Esophagus (tissue), 2 donors: ENCODE measurements at regions not wholly inside any gene's neighbourhood (a gene's known extent, or its start where the extent isn't known, plus 50 kb on each side); places are given as distances from the start of the nearest gene placed in this dataset.
"Not testable (repeated sequence)": the region's sequence is repeated elsewhere in the genome, so short reads cannot be mapped to it uniquely, and the experiment has no call there.

Source experiments
- H3K27ac ChIP-seq, 2 donors: one replicate each; pipeline ENCODE4 v1.5.1; 2013; ENCODE audit warnings: low read depth in 2 of 2, mild to moderate bottlenecking in 2 of 2, inconsistent platforms in 1 of 2, low read length in 1 of 2, moderate library complexity in 1 of 2
- H3K27me3 ChIP-seq, 2 donors: one replicate each; pipeline ENCODE4 v1.6.1; 2013; ENCODE audit warnings: low read length in 2 of 2, control low read depth in 1 of 2, mild to moderate bottlenecking in 1 of 2; ENCODE audit not compliant: insufficient read depth in 2 of 2, control insufficient read depth in 1 of 2
- H3K36me3 ChIP-seq, 2 donors: one replicate each; pipeline ENCODE4 v1.6.1; 2013; ENCODE audit warnings: low read length in 1 of 2; ENCODE audit not compliant: control insufficient read depth in 2 of 2, insufficient read depth in 2 of 2
- H3K4me1 ChIP-seq, 2 donors: one replicate each; pipeline ENCODE4 v1.6.1; 2013; ENCODE audit warnings: low read length in 1 of 2; ENCODE audit not compliant: control insufficient read depth in 2 of 2, insufficient read depth in 2 of 2
- H3K4me3 ChIP-seq, 2 donors: one replicate each; pipeline ENCODE4 v1.5.1; 2013; ENCODE audit warnings: low read length in 2 of 2, mild to moderate bottlenecking in 2 of 2, low read depth in 1 of 2, moderate library complexity in 1 of 2
- H3K9me3 ChIP-seq, 2 donors: one replicate each; pipeline ENCODE4 v1.6.1; 2013; ENCODE audit warnings: mild to moderate bottlenecking in 2 of 2, low read depth in 1 of 2, low read length in 1 of 2, moderate library complexity in 1 of 2; ENCODE audit not compliant: control insufficient read depth in 2 of 2, insufficient read depth in 1 of 2
- WGBS, 2 donors: extraction: QIAGEN DNeasy Blood & Tissue Kit; methylation state at CpG; one replicate each; pipeline ENCODE4 v1.1.7; 2013; 5-methylcytosine and 5-hydroxymethylcytosine counted together
- donor health status: healthy with polysubstance abuse.
- donor health status: Bipolar disorder and iron deficiency.

- 11 to 16% methylated on average over 35 to 36 of the region's 36 CpGs for WGBS, 2 donors
- H3K27ac ChIP-seq: no peak overlapping the region
- H3K4me3 ChIP-seq: peak overlapping the region; percentile 8 to 34
- H3K27me3 ChIP-seq: no peaks in the 10 kb centered on the region
- no peaks in the 10 kb centered on the region for H3K36me3 ChIP-seq
- no peaks in the 10 kb centered on the region for H3K4me1 ChIP-seq
- no peaks in the 10 kb centered on the region for H3K9me3 ChIP-seq
Measured at GRCh38 chr15:96053031-96053780, 277.3 kb upstream of the NR2F2 start.

GRCh38 chr15:96053781-96054428 is 276.6 kb upstream of the NR2F2 start:
- H3K4me1 ChIP-seq: no peaks in the 10 kb centered on the region
- no peaks in the 10 kb centered on the region for H3K9me3 ChIP-seq
- H3K4me3 ChIP-seq: peak overlapping the region in 1 of 2 donors; percentile 34
- H3K27me3 ChIP-seq: no peaks in the 10 kb centered on the region
- 45 to 52% methylated on average over 14 of the region's 14 CpGs for WGBS, 2 donors
- no peaks in the 10 kb centered on the region for H3K36me3 ChIP-seq
- no peak overlapping the region for H3K27ac ChIP-seq

GRCh38 chr15:96054621-96055020 is 275.9 kb upstream of the NR2F2 start:
- Histone ChIP-seq H3K27ac (no peak overlapping the region), H3K36me3 (no peaks in the 10 kb centered on the region), H3K27me3 (no peaks in the 10 kb centered on the region), H3K9me3 (no peaks in the 10 kb centered on the region), H3K4me3 (no peak overlapping the region), H3K4me1 (no peaks in the 10 kb centered on the region)
- 52 to 61% methylated on average over 6 of the region's 6 CpGs for WGBS, 2 donors

- 76 to 79% methylated on average over 8 of the region's 8 CpGs for WGBS, 2 donors
- no peaks in the 10 kb centered on the region for H3K36me3 ChIP-seq
- no peaks in the 10 kb centered on the region for H3K4me1 ChIP-seq
Measured at GRCh38 chr15:96058103-96058851, 272.2 kb upstream of the NR2F2 start.

GRCh38 chr15:96058852-96059103 is 271.7 kb upstream of the NR2F2 start:
- H3K4me1 ChIP-seq, H3K4me3 ChIP-seq, H3K36me3 ChIP-seq, H3K27me3 ChIP-seq, H3K9me3 ChIP-seq, H3K27ac ChIP-seq: not testable (repeated sequence)
- 71 to 94% methylated on average over 1 of the region's 1 CpG for whole genome bisulfite sequencing, 2 donors

More at GRCh38 chr15:96058103-96058851, 272.2 kb upstream of the NR2F2 start:
- no peak overlapping the region for H3K27ac ChIP-seq
- H3K9me3 ChIP-seq: no peaks in the 10 kb centered on the region
- H3K27me3 ChIP-seq: no peaks in the 10 kb centered on the region
- H3K4me3 ChIP-seq: no peak overlapping the region

- H3K27me3 ChIP-seq, H3K36me3 ChIP-seq, H3K9me3 ChIP-seq, H3K27ac ChIP-seq, H3K4me1 ChIP-seq, H3K4me3 ChIP-seq: not testable (repeated sequence)
- 85 to 92% methylated on average over 5 of the region's 5 CpGs for WGBS, 2 donors
Measured at GRCh38 chr15:96060591-96060990, 269.9 kb upstream of the NR2F2 start.

- 75 to 85% methylated on average over 3 of the region's 3 CpGs for WGBS, 2 donors
- H3K9me3 ChIP-seq: no peaks in the 10 kb centered on the region
Measured at GRCh38 chr15:96064351-96064756, 266.1 kb upstream of the NR2F2 start.

GRCh38 chr15:96066126-96066525 is 264.4 kb upstream of the NR2F2 start:
- H3K4me1 ChIP-seq: no peaks in the 10 kb centered on the region
- H3K9me3 ChIP-seq: no peaks in the 10 kb centered on the region
- H3K36me3 ChIP-seq: no peaks in the 10 kb centered on the region
- 83 to 84% methylated on average over 4 of the region's 4 CpGs for WGBS, 2 donors
- no peak overlapping the region for H3K4me3 ChIP-seq
- H3K27me3 ChIP-seq: no peaks in the 10 kb centered on the region
- H3K27ac ChIP-seq: no peak overlapping the region

More at GRCh38 chr15:96064351-96064756, 266.1 kb upstream of the NR2F2 start:
- H3K4me3 ChIP-seq: no peak overlapping the region
- H3K4me1 ChIP-seq: no peaks in the 10 kb centered on the region
- no peak overlapping the region for H3K27ac ChIP-seq
- H3K27me3 ChIP-seq: no peaks in the 10 kb centered on the region
- H3K36me3 ChIP-seq: no peaks in the 10 kb centered on the region

- Histone ChIP-seq H3K36me3 (no peaks in the 10 kb centered on the region), H3K9me3 (no peaks in the 10 kb centered on the region), H3K27me3 (no peaks in the 10 kb centered on the region), H3K4me1 (no peaks in the 10 kb centered on the region), H3K27ac (no peak overlapping the region), H3K4me3 (no peak overlapping the region)
- WGBS, 2 donors: 82 to 87% methylated on average over 8 of the region's 8 CpGs
Measured at GRCh38 chr15:96066852-96067495, 263.5 kb upstream of the NR2F2 start.
